ENCODE measurements at regions not wholly inside any gene's neighbourhood (a gene's known extent, or its start where the extent isn't known, plus 50 kb on each side); places are given as distances from the start of the nearest gene placed in this dataset.
A peak's percentile ranks its signal among the peaks of the same experiment; 100 is the strongest.
"Not testable (repeated sequence)": the region's sequence is repeated elsewhere in the genome, so short reads cannot be mapped to it uniquely, and the experiment has no call there.

DNA sequence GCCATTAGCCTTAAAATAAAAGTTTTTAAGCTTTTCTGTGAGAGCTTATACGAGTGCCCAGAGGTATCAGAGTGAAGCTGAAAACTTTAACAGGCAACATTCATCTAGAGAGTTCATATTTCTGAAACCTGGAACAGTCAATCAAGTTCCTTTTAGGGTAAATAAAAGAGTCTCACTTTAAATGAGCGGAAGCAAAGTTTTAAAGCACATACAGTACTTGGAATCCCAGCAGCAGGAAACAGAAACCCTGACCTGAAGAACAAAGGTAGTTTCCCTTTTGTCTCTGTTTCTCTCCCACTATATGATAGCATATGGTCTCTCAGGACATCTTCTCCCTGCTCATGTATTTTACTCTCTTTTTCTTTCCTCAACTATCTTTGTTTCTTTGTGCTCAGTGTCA lies 153.0 kb downstream of the ASB9 start:
- no peak for DNase-seq (ENCODE audit: low spot score)

DNA sequence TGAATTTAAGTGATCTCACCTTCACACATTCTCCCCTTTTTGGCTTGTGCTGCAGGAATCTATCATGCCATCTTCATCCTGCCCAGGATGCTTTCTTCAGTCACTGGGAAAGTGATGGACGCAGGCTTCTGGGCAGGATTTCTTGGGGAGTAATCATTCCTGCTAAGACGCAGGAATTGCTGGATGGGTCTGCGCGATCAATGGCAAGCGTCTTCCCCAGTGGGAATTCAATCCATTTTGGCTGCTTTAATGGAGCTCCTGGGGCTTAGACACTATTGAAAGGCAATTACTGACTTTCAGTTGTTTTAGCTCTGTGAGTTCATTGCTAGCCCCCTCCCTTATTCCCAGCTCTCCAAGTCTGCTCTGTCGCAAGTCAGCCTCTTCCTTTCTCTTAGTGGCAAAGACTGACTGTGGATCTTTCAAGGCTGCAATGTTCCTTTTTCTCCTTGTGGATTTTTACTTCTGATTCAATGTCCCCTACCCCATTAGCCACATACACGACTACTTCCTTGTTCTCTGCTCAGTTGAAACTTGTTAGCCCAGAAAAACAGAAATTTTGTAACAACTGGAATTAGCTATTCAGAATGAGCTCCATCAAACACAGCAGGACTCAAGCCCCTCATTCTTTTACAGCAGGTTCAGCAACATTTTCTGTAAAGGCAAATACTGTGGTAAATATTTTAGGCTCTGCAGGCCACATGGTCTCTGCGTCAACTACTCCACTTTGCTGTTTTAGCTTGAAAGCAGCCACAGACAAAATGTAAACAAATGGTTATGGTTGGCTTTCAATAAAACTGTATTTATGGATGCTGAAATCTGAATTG lies 154.9 kb downstream of the ASB9 start:
- DNase-seq (ENCODE audit: low spot score) = no peak

DNA sequence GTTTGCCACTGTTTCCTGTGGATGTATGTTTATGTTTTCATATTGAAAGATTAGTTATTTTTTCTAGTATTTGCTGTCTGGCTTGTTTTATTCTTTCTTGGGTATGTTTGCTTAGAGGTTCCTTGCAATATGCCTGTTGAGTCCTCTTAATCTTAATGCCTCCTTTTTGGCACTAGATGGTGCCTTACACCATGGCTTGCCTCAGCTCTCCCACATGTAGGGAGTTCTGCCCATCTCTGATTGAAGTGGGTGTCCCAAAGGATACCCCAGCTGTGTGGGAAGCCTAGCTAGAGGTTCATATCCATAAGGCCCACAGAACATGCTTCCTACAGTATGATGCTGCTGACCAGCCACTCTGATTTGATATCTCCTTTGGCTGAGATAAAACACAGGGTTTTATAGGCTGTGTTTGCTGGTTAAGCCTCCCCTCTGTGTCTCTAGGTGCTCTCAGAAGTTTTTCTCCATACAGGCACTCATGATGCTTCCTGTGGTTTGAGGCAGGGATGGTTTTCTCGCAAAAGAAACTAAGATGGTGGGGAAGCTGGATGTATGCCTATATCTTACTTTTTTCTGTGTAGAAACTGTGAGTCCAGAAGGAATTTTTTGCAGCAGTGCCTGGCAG lies 162.4 kb downstream of the ASB9 start:
- DNase-seq (ENCODE audit: low spot score) = no peak

DNA sequence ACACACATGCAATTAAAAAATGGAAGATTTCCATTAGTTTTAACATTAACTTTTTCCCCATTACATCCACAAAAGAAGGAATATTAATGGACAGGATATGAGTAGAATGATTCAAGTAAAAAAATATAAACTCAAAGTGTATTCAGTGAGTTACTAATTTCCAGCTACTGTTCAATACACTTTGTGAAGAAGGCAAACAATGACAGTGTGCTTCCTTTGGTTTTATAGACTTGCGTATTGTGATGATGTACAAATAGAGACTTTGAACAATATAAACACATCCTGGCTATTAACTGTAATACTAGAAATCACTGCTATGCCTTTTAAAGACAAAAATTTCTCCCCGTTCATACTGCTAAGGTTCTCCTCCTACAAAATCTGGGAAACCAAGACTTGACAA lies 171.4 kb downstream of the ASB9 start:
- no peak for DNase-seq (ENCODE audit: low spot score)

DNA sequence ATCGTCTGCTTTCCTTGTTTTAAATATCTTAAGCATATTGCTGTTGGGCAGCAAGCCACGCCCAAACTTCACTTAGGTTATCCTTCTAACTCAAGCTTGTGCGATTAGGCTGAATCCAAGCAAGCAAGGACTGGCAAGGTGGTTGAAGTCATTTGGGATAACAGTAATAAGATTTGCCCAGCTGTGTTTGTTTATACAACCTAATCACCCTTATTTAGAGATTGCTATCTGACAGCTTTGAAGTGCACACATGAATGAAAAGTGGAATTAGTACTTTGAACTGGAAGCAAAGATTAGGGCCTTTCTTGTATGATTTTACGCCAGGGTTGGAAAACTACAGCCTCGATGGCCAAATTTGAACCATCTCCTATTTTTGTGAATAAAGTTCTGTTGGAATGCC lies 182.1 kb downstream of the ASB9 start:
- DNase-seq (ENCODE audit: low spot score) = no peak

DNA sequence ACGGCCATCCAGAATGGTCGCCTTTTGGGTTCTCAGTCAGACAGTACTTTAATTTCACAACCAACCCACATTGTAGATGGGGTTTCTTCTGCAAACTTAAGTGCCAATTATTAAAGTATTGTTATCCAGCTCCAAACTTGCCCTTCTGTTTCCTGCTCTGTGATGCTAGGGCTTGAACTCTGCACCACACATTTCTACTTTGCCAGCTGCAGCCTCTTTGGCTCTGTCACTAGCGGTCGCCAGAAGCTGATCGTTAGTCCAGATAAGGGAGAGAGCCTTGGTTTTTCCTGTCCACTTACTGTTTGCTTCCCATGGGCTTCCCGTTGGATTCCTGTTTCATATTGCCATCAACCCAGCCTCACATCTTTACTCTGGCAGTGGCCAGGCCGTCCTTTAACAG lies 196.6 kb downstream of the ASB9 start:
- DNase-seq (ENCODE audit: low spot score) = no peak

DNA sequence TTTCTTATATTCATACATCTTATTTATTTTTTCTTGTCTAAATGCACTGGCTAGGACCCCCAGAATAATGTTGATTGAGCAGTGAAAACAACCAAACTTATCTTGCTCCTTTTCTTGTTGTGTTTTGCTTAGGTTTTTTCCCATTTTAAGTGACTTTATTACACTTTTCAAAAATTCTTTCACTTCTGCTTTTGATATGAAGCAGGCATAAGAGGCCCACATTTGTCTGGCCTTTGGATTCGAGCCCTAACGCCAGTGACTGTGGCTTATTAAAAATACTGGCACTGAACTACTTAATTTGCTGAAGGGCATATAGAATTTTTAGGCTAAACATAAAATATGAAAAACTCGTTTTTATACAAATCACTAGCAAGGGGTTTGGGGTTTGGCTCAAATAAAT lies 197.0 kb downstream of the ASB9 start:
- no peak for DNase-seq (ENCODE audit: low spot score)

DNA sequence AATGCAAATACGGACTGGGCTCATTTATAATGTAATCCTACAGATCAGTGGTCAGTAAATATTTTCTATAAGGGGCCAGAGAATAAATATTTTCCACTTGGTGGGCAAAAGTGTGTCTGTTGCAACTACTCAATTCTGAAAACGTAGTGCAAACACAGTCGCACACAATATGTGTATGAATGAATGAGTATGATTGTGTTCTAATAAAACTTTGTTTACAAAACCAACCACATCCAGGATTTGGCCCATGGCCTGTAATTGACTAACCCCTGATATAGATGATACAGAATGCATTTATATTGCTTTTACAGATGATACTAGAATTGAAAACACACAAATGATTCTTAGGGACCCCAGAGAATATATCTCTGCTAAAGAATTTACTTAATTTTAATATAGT lies 197.6 kb downstream of the ASB9 start:
- DNase-seq (ENCODE audit: low spot score) = no peak

DNA sequence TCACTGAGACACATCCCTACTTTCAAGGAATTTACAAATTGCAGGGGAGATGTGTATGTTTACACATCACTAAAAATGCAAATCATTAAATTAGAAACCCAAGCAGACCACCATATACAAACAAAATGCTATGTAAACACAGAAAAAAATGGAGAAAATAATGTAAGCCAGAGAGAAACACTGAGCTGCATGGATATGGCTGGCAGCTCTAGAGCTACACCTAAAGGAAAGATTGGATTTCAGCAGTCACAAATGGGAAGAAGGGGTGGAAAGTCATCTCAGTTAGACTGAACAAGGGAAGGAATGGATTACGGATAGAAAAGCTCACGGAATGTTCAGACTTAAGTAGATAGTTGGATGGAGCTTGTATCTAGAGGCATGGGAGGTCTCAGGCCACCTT lies 186.3 kb downstream of the MOSPD2 start:
- DNase-seq (ENCODE audit: low spot score) = peak; percentile 7

DNA sequence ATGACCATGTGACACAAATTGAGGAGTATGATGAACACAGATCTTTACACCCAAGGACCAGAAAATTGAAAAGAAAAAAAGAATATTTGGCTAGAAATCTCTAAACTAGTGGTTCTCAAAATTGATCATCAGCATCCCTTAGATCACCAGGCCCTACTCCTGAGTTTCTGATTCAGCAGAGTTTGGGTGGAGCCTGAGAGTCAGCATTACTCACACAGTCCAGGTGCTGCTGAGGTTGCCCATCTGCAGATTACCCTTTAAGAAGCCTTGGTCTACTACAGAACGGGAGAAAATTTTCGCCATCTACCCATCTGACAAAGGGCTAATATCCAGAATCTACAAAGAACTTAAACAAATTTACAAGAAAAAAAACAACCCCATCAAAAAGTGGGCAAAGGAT lies 182.8 kb downstream of the MOSPD2 start:
- DNase-seq (ENCODE audit: low spot score) = no peak

DNA sequence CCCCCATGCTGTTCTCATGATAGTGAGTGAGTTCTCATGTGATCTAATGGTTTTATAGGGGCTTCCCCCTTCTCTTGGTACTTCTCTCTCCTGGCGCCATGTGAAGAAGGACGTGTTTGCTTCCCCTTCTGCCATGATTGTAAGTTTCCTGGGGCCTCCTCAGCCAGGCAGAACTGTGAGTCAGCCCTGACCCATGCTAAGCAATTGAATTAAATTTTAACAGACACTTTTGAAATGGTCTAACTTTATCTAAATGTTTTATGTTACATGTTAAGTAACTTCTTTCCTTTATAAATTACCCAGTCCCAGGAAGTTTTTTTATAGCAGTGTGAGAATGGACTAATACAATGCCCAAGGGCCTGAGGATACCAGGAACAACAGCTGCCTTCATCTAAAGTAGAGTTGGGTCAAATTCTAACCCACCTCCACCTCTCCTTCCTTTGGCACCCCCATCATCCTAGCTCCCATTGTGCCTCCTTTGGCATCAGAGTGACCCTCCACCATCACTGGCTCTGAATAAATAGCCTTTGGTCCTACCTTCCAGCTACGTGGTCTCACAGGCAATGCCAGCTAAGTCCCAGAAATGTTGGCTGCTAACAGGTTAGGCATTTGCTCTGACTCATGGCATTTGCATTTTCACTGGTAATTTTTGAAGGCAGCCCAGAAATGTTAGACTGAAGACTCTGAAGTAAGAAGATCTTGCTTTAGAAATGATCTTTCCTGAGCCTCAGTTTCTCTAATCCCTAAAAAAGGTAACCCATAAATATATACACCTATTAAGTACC lies 182.1 kb downstream of the MOSPD2 start:
- DNase-seq (ENCODE audit: low spot score) = peak; percentile 31

DNA sequence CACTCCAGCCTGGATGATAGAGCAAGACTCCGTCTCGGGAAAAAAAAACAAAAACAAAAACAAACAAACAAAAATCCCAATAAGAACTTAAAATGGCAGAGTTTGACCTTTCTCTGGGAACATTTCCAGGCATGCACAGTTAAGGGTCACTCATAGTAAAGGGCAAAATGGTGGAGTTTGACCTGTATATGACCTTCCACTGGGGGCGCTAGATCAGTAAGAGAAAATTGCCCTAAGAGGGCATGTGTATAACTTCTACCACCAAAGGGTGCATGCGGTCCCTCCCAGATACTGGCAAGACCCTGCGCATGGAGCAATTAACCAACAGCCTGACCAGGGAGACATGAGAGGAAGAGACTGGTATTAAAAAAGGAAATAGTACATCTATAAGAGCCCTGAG lies 177.2 kb downstream of the MOSPD2 start:
- DNase-seq (ENCODE audit: low spot score) = no peak

DNA sequence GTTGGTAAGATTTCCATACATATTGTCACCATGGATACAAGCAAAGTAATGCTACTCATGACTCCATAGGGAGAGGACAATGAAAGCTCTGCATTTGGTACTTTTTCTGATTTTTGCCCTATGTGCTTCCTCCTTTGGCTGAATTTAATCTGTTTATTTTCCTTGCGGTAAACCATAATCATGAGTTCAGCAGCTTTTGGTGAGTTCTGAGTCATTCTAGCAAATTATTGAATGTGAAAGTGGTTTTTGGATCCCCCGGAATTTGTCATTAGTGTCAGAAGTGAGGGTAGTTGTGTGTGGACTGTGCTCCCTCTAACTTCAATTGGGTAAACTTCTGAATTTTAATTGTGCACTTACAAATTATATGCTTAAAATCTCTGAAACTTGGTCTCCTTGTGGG lies 170.3 kb downstream of the MOSPD2 start:
- peak; percentile 12 for DNase-seq (ENCODE audit: low spot score)

DNA sequence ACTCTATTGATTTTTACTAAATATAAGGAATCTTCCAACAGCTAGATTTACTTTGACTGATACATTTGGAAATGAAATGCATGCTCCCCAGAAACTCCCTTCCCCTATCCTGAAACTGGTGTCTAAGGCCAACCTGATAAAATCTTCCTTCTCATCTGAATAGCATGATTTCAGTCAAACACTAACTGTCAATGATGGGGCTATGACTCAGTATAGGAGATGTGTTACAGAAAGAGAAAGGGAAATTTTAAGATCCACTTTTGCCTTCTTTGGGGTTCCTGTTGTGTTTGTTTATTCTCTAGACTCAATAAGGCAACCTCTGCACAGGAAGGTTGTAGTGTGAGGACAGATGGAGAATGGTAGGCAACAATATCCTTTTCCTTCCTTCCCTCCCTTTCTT lies 160.7 kb downstream of the MOSPD2 start:
- no peak for DNase-seq (ENCODE audit: low spot score)

DNA sequence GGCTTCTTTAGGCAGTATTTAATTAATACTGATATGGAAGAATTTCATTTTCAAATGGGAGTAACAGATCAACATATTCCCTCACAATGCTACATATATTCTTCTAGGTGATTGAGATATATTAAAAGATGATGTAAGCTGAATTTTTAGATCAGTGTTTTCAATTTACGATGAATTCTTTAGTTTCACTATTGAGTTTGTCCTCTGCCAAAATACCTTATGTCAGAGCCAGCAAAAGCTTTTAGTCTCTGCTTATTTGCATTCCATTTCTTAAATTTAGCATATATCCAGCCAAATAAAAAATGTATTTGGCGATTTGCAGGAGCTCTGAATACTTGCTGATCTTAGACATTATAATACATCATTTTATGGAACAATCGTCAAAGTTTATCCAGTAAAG lies 144.3 kb downstream of the MOSPD2 start:
- no peak for DNase-seq (ENCODE audit: low spot score)

DNA sequence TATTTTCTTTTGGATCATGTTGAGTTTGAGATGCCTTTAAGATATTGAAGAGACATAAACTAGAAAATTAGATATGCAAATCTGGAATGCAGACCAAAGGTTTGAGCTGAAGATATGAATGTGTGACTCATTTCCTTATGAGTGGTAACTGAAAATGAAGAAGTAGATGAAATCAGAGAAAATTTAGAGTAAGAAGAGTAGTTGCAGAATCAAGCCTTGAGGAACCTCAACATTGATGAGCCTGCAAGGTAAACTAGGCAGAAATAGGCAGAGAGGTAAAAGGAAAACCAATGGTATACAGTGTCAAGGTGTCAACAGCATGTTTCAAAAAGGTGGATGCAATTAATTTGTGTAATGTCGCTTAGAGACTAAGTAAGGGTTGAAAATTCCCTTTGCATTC lies 142.8 kb downstream of the MOSPD2 start:
- DNase-seq (ENCODE audit: low spot score) = no peak

DNA sequence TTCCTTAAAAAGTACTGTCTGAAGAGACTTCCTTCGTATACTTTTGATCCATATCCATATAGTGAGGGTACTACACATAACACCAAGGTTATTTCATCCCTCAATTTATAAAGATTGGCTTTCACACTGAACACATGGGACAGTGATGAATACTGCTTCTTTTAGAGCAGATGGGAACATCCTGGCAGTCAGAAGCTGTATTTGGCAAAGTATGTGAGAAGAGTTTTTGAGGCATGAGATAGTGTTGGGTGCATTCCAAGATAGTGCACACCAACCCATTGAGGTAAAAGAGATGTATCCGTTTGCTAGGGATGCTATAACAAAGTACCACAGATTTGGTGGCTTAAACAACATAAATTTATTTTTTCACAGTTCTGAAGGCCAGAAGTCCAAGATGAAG lies 141.1 kb downstream of the MOSPD2 start:
- DNase-seq (ENCODE audit: low spot score) = peak; percentile 9

DNA sequence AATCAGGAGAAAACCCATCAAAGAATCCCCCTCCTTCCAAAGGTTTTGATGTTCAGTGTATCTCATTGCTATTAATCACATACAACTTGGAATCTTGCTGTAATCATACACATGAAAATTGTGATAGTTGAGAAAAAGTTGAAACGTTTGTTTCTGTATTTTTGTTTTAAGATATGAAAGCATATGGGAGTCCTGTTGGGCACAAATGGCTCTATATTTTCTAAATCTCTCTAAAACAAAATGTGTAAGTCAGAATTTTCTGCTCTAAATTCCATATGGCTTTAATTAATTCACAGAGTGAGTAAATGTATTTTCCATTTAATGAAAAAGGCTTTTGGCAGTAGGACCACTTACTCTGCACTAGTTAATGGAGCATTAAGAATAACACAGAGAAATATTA lies 140.2 kb downstream of the MOSPD2 start:
- no peak for DNase-seq (ENCODE audit: low spot score)

DNA sequence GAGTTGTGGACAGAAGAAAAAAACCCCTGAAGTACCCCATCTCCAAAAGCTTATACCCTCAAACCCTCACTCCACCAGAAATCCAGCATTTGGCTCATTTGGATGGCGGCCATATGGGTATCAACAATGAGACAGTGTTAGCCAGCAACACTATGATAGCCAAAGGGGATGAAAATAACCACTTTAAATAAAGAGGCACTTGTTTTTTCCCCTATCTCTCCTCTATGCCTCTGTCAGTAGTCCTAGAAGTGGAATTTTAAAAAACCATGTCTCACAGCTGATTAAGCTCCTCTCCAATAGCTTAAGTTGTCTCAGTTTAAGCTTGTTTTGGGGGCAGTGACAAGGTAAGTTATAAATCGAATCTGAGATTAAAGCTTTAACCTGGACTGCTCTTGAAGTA lies 124.0 kb downstream of the MOSPD2 start:
- DNase-seq (ENCODE audit: low spot score) = no peak

DNA sequence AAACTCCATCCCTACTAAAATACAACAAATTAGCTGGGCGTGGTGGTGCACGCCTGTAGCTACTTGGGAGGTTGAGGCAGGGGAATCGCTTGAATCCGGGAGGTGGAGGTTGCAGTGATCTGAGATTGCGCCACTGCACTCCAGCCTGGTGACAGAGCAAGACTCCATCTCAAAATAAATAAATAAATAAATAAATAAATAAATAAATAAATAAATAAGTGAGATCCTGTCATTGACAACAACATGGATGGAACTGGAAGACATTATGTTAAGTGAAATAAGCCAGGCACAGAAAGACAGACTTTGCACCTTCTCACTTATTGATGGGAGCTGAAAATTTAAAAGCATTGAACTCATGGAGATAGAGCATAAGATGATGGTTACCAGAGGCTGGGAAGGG lies 111.2 kb downstream of the MOSPD2 start:
- not testable (repeated sequence) for DNase-seq (ENCODE audit: low spot score)
